Neural cell (in vitro differentiated cells): ENCODE measurements at regions not wholly inside any gene's neighbourhood (a gene's known extent, or its start where the extent isn't known, plus 50 kb on each side); places are given as distances from the start of the nearest gene placed in this dataset.

ENCODE experiments used
- H2AFZ ChIP-seq: fragments of 200-600, 300-800 bp; sonication (generic), shearing (Covaris generic); 2 replicates; pipeline ENCODE4 v1.6.0; 2014; ENCODE audit warnings: low read depth, mild to moderate bottlenecking, antibody characterized with exemption, low read length, moderate library complexity
- H3F3A ChIP-seq: fragments of 200-600 bp; shearing (Covaris generic); 2 replicates; pipeline ENCODE4 v1.6.1; 2016; ENCODE audit warnings: mild to moderate bottlenecking, moderate library complexity, mixed read lengths, antibody characterized with exemption, low read length; ENCODE audit not compliant: insufficient read depth, poor library complexity, severe bottlenecking
- H3K27ac ChIP-seq: fragments of 200-600, 300-800 bp; sonication (generic), shearing (Covaris generic); 2 replicates; pipeline ENCODE4 v1.5.1; 2014; ENCODE audit warnings: mild to moderate bottlenecking, low read length, moderate library complexity
- H3K27me3 ChIP-seq: fragments of 300-800, 200-600 bp; sonication (generic), shearing (Covaris generic); 2 replicates; pipeline ENCODE4 v1.6.0; 2014; ENCODE audit warnings: mild to moderate bottlenecking, low read depth, low read length, moderate library complexity; ENCODE audit not compliant: insufficient read depth
- H3K36me3 ChIP-seq: fragments of 300-800, 200-600 bp; sonication (generic), shearing (Covaris generic); 2 replicates; pipeline ENCODE4 v1.5.1; 2014; ENCODE audit warnings: mild to moderate bottlenecking, antibody characterized with exemption, low read length, moderate library complexity; ENCODE audit not compliant: insufficient read depth
- H3K4me2 ChIP-seq: fragments of 300-800, 200-600 bp; sonication (generic), shearing (Covaris generic); 2 replicates; pipeline ENCODE4 v1.6.0; 2014; ENCODE audit warnings: mild to moderate bottlenecking, low read length
- H3K4me3 ChIP-seq: fragments of 300-800, 200-600 bp; sonication (generic), shearing (Covaris generic); 2 replicates; pipeline ENCODE4 v1.5.1; 2014; ENCODE audit warnings: mild to moderate bottlenecking, low read length, moderate library complexity
- H3K79me2 ChIP-seq: fragments of 200-600 bp; shearing (Covaris generic); replicated peaks from 2 replicates; pipeline ENCODE4 v1.6.0; 2014; ENCODE audit warnings: mild to moderate bottlenecking, low read length, moderate library complexity; ENCODE audit not compliant: insufficient read depth
- H3K9ac ChIP-seq: fragments of 300-800, 200-600 bp; sonication (generic), shearing (Covaris generic); 2 replicates; pipeline ENCODE4 v1.6.1; 2016; ENCODE audit warnings: mild to moderate bottlenecking, low read length, mixed read lengths
- H3K9me2 ChIP-seq: fragments of 200-600 bp; shearing (Covaris generic); 2 replicates; pipeline ENCODE4 v1.6.1; 2016; ENCODE audit warnings: mild to moderate bottlenecking, low read length, mixed read lengths; ENCODE audit not compliant: insufficient read depth
- H3K9me3 ChIP-seq: fragments of 200-600, 300-800 bp; sonication (generic), shearing (Covaris generic); 2 replicates; pipeline ENCODE4 v1.6.1; 2016; ENCODE audit warnings: mild to moderate bottlenecking, mixed run types, low read length, moderate library complexity, mixed read lengths
- H4K20me1 ChIP-seq: fragments of 200-600 bp; shearing (Covaris generic); 2 replicates; pipeline ENCODE4 v1.6.1; 2016; ENCODE audit warnings: mild to moderate bottlenecking, mixed run types; ENCODE audit not compliant: insufficient read depth
- CTCF ChIP-seq: fragments of 450-650 bp; IDR thresholded peaks from 2 replicates; pipeline ENCODE4 v1.5.1; 2014; ENCODE audit warnings: antibody characterized with exemption, mild to moderate bottlenecking, moderate library complexity; ENCODE audit not compliant: poor library complexity, severe bottlenecking
- EP300 ChIP-seq: fragments of 450-650 bp; conservative IDR thresholded peaks from 2 replicates; pipeline ENCODE4 v1.6.1; 2014; ENCODE audit warnings: antibody characterized with exemption, mild to moderate bottlenecking, moderate library complexity; ENCODE audit not compliant: poor library complexity, severe bottlenecking
- EZH2 ChIP-seq: fragments of 200-600, 300-800 bp; shearing (Covaris generic), sonication (generic); IDR thresholded peaks from 2 replicates; pipeline ENCODE4 v1.6.1; 2014; ENCODE audit warnings: antibody characterized with exemption, low read length, borderline replicate concordance, mild to moderate bottlenecking; ENCODE audit not compliant: insufficient read depth, poor library complexity, severe bottlenecking
- MXI1 ChIP-seq: fragments of 450-650 bp; conservative IDR thresholded peaks from 2 replicates; pipeline ENCODE4 v1.6.1; 2014; ENCODE audit warnings: antibody characterized with exemption, mild to moderate bottlenecking; ENCODE audit not compliant: poor library complexity, severe bottlenecking
- POLR2AphosphoS5 ChIP-seq: IDR thresholded peaks from 2 replicates; pipeline ENCODE4 v1.6.1; 2012
- RAD21 ChIP-seq: fragments of 450-650 bp; conservative IDR thresholded peaks from 2 replicates; pipeline ENCODE4 v1.6.1; 2014; ENCODE audit warnings: antibody characterized with exemption, mild to moderate bottlenecking, moderate library complexity
- REST ChIP-seq: IDR thresholded peaks from 2 replicates; pipeline ENCODE4 v1.6.1; 2012; ENCODE audit warnings: borderline replicate concordance
- SMC3 ChIP-seq: fragments of 450-650 bp; conservative IDR thresholded peaks from 2 replicates; pipeline ENCODE4 v1.6.1; 2014; ENCODE audit warnings: antibody characterized with exemption, mild to moderate bottlenecking, moderate library complexity; ENCODE audit not compliant: poor library complexity
- TAF1 ChIP-seq: IDR thresholded peaks from 2 replicates; pipeline ENCODE4 v1.6.1; 2012; ENCODE audit warnings: low read depth

- Histone ChIP-seq H3F3A (no peaks in the 10 kb centered on the region), H3K9me3 (no peaks in the 10 kb centered on the region), H3K4me3 (no peak overlapping the region), H2AFZ (no peak overlapping the region), H3K9ac (no peak overlapping the region), H3K36me3 (no peaks in the 10 kb centered on the region), H3K9me2 (no peaks in the 10 kb centered on the region), H3K4me2 (no peak overlapping the region), H4K20me1 (no peaks in the 10 kb centered on the region), H3K79me2 (no peaks in the 10 kb centered on the region), H3K27me3 (no peaks in the 10 kb centered on the region), H3K27ac (no peak overlapping the region)
- TF ChIP-seq TAF1 (no peak), MXI1 (no peak), POLR2AphosphoS5 (no peak), EP300 (no peak), CTCF (no peak), SMC3 (no peak), RAD21 (no peak), REST (no peak), EZH2 (no peak)
These were observed 622.6 kb upstream of the PCDH20 start for GRCh38 chr13:62038214-62038613.

DNA sequence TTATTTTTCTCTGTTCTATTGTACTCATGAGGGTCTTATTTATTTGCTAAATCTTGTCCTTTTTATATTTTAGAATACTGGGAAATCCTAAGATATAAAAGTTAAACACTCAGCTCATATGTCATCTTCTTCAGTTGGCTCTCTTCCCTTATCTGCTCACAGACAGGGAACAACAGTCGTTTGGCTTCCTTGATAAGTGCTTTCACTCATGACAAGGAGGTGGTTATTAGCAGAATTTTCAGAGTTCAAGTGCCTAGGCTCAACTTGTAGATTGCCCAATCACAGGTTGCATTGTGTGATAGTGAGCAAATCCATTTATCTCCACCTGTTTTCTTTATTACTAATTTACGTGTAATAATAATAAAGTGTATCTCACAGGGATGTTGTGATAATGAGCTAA lies 620.3 kb upstream of the PCDH20 start:
- Histone ChIP-seq H2AFZ (no peak overlapping the region), H3K9ac (no peak overlapping the region), H3K9me2 (no peaks in the 10 kb centered on the region), H4K20me1 (no peaks in the 10 kb centered on the region), H3K27ac (no peak overlapping the region), H3K27me3 (no peaks in the 10 kb centered on the region), H3K4me2 (no peak overlapping the region), H3F3A (no peaks in the 10 kb centered on the region), H3K4me3 (no peak overlapping the region), H3K9me3 (no peaks in the 10 kb centered on the region), H3K79me2 (no peaks in the 10 kb centered on the region), H3K36me3 (no peaks in the 10 kb centered on the region)
- no peak for TF ChIP-seq TAF1
- TF ChIP-seq POLR2AphosphoS5 = no peak
- no peak for TF ChIP-seq REST
- no peak for TF ChIP-seq SMC3
- TF ChIP-seq EP300 = no peak
- no peak for TF ChIP-seq RAD21
- no peak for TF ChIP-seq MXI1
- no peak for TF ChIP-seq EZH2
- TF ChIP-seq CTCF = no peak
